ENCODE measurements at regions not wholly inside any gene's neighbourhood (a gene's known extent, or its start where the extent isn't known, plus 50 kb on each side); places are given as distances from the start of the nearest gene placed in this dataset.

- Histone ChIP-seq H3K4me1 (ENCODE audit: insufficient read depth, low read length) (peaks cover 3% of the 10 kb centered on the region; the same call in 1 of the 2 replicates), H3K4ac (ENCODE audit: low read depth, low read length) (no peak overlapping the region), H3K23ac (ENCODE audit: insufficient read length, low read depth, low read length) (no peak overlapping the region), H2BK12ac (ENCODE audit: insufficient read length, low read depth, low read length) (no peak overlapping the region), H4K5ac (ENCODE audit: insufficient read length, low read depth, low read length) (no peak overlapping the region), H3K14ac (ENCODE audit: insufficient read depth, low read length) (no peak overlapping the region), H3K4me2 (ENCODE audit: insufficient read depth, insufficient read length, low read length) (no peak overlapping the region), H4K91ac (ENCODE audit: insufficient read length, low read depth, low read length) (no peak overlapping the region), H3K56ac (ENCODE audit: insufficient read length, low read depth, low read length) (no peak overlapping the region), H2BK5ac (ENCODE audit: insufficient read length, low read length) (no peak overlapping the region), H3K79me2 (ENCODE audit: insufficient read depth, low read length) (no peaks in the 10 kb centered on the region), H3K27me3 (ENCODE audit: insufficient read depth, low read length) (no peaks in the 10 kb centered on the region), H2AK5ac (ENCODE audit: insufficient read length, low read length) (no peak overlapping the region), H4K20me1 (ENCODE audit: control insufficient read depth, insufficient read depth, insufficient read length) (no peaks in the 10 kb centered on the region), H2BK120ac (ENCODE audit: low read depth, low read length, poor library complexity, severe bottlenecking) (no peak overlapping the region), H3K18ac (ENCODE audit: insufficient read length, low read depth, low read length) (no peak overlapping the region), H3K9ac (ENCODE audit: extremely low read depth, insufficient read length, low read length) (no peak overlapping the region), H3T11ph (ENCODE audit: low read length) (no peak overlapping the region), H3K9me3 (ENCODE audit: control insufficient read depth, low read depth, low read length) (no peaks in the 10 kb centered on the region), H3K79me1 (ENCODE audit: insufficient read depth, low read depth, low read length, poor library complexity, severe bottlenecking) (no peaks in the 10 kb centered on the region), H2BK15ac (ENCODE audit: low read depth, low read length) (no peak overlapping the region), H2AFZ (ENCODE audit: low read length) (no peak overlapping the region), H2BK20ac (ENCODE audit: low read depth, low read length, poor library complexity, severe bottlenecking) (no peak overlapping the region), H4K8ac (replicated peaks; ENCODE audit: insufficient read length, low read depth, low read length) (no peak overlapping the region), H3K27ac (ENCODE audit: insufficient read length, low read depth, low read length) (no peak overlapping the region), H3K23me2 (ENCODE audit: insufficient read length, low read depth, low read length, poor library complexity, severe bottlenecking) (no peaks in the 10 kb centered on the region)
- Mint-ChIP-seq H3K4me3 (no peak overlapping the region), H3K27me3 (ENCODE audit: low read depth) (peaks cover 6% of the 10 kb centered on the region), H3K4me1 (peaks cover 58 to 71% of the 10 kb centered on the region in 2 experiments), H3K27ac (no peak overlapping the region), H3K9me3 (no peaks in the 10 kb centered on the region; a peak in 2 of 5 replicates), H3K36me3 (ENCODE audit: insufficient read depth in 1 of 3, low read depth in 3 of 3) (no peaks in the 10 kb centered on the region; a peak in 1 of 7 replicates)
- DNase-seq, result no peak
- TF ChIP-seq CTCF (conservative IDR thresholded peaks at IDR 0.05), result no peak
- no CpG with 5 or more reads among the region's 6 CpGs for WGBS (ENCODE audit: extremely low coverage, insufficient read length, low lambda C conversion rate)
Measured at GRCh38 chr10:5588080-5588453, 63.3 kb downstream of the CALML3 start.
